CD4-positive, alpha-beta T cell treated with Interleukin-4 for 4 hours (primary cell): ENCODE measurements at regions not wholly inside any gene's neighbourhood (a gene's known extent, or its start where the extent isn't known, plus 50 kb on each side); places are given as distances from the start of the nearest gene placed in this dataset.

Experiments
- DNase-seq: peaks from one replicate; pipeline ENCODE4 v3.0.0-alpha.2; 2020

DNA sequence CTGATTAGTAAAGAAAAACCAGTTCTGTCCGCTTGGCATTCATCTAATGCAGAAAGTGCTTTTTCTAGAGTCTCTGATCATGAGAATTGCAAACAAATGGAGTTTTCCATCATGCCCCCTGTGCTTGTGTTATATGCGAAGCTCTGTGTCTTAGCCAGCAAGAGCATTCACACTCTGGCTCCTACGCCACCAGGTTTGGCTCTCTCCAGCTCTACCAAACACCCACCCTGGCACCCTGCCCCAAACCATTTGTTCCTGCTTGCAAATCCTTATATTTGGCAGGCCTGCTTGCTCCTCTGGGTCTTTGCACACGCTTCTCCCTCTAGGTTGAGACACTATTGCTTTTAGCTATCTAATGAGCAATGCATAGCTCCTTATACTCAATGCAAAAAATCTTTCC lies 204.1 kb upstream of the CYRIA start:
- DNase-seq, result no peak

DNA sequence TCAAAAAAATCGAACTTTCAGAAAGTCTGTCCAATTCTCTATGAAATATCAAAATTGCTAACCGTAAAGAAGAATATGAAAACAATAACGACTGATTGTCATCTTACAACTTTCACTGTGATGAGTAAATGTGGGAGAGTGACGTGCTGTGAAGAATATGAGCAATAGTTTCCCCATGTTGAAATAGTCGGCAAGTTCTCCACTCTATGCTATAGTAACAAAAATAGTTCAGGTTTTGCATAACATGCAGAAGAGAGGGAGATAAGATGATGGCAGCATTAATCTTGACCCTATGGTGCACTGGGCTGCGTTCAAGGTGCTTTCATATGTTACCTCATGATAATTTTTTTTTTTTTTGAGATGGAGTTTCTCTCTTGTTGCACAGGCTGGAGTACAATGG lies 196.8 kb upstream of the CYRIA start:
- no peak for DNase-seq

- no peak for DNase-seq
Measured at GRCh38 chr2:16861530-16861929, 195.9 kb upstream of the CYRIA start.

DNA sequence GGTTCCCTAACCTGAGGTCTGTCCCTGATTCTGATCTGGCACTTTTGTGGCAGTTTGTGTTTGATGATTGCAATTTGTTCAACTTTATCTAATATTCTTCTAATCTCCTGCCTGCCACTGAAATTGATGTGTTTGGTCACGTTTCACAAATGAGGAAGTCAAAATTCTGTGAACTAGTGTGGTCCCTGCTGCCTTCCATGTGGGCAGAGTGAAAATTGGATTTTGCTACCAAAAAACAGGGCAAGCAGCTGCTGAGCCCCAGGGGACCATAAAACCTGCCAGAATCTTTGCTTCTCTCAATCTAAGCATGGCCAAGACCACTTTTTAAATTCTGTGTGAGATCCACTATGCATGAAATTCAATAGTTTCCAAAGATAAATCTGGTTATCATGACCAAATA lies 195.5 kb upstream of the CYRIA start:
- DNase-seq, result no peak

- no peak for DNase-seq
Measured at GRCh38 chr2:16860627-16861026, 195.0 kb upstream of the CYRIA start.

DNA sequence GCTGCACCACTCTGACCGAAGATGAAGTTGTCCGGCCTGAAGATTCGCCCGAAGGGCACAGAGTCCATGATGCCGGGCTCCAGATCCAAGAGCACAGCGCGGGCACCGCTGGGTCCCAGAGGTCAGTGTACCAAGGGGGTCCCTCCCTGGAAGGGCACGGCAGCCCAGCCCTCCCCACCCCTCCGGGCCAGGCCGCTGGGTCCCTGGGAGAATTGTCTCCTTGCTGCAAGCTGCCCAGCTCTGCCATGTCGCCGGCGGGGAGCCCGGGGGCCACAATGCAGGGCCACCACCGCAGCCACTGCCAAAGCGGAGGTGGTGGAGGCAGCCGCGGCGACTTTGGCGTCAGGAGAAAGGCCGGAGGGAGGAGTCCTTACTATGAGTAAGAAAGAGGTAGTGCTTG lies 189.5 kb upstream of the CYRIA start:
- no peak for DNase-seq

- no peak for DNase-seq
Measured at GRCh38 chr2:16853088-16853487, 187.5 kb upstream of the CYRIA start.

- DNase-seq, result no peak
Measured at GRCh38 chr2:16852651-16853050, 187.0 kb upstream of the CYRIA start.

DNA sequence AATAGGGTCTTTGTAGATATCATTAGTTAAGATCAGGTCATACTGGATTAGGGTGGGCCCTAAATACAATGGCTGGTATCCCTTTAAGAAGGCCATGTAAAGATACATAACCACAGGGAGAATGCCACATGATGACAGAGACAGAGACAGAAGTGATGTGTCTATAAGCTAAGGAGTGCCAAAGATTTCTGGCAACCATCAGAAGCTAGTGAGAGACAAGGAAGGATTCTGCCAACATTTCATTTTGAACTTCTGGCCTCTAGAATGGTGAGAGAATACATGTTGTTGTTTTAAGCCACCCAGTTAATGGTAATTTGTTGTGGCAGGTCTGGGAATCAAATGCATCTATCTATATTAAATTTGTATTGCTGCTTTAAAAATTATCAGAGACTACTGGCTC lies 185.5 kb upstream of the CYRIA start:
- no peak for DNase-seq

DNA sequence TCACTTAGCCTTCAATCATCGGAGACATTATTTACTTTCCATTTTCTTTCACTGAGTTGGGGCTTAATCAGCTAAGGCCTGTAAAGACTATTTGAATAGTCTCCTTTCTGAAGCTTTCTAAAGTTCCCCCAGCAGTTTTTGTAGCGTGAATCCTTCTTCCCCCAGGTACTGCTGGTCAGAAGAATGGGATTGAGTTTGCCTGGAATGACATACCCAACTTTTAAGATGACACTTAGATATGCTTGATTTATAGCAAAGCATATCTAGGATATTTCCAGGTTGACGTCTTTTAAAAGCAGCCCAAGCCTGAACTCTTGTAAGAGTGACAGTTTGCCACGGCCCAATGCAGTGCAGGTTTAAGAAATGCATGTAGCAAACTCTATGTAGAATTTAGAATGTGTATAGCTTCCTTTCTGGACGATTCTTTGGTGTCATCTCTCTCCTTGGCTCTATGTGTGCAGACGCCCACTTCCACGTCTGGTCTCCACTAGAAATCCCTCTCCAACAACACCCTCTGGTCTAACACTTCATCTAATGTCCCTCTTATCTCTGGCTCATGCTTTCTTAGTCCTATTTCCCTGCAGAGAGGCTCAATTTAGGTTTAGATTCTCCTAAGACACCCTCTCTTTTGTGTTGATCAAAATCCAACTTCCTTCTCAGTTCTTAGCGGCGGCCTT lies 175.0 kb upstream of the CYRIA start:
- no peak for DNase-seq

- no peak for DNase-seq
Measured at GRCh38 chr2:16832910-16833309, 167.3 kb upstream of the CYRIA start.

DNA sequence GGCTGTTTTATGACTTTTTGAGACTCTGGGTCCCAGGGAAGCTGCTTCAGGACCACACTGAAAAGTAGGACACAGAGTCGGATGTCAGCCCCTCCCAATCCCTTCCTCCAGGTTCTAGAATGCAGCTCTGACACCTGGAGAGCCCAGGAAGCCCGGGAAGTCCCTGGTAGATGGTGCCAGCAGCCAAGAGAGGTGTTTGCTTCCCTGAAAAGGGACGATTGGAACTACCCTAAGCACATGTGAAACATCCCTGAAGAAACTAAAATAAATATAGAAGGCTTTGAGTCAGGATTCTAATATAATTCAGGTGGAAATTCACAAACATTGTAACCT lies 163.2 kb upstream of the CYRIA start:
- DNase-seq, result no peak

- DNase-seq, result no peak
Measured at GRCh38 chr2:16828044-16828827, 162.6 kb upstream of the CYRIA start.

- no peak for DNase-seq
Measured at GRCh38 chr2:16824472-16824871, 158.8 kb upstream of the CYRIA start.

DNA sequence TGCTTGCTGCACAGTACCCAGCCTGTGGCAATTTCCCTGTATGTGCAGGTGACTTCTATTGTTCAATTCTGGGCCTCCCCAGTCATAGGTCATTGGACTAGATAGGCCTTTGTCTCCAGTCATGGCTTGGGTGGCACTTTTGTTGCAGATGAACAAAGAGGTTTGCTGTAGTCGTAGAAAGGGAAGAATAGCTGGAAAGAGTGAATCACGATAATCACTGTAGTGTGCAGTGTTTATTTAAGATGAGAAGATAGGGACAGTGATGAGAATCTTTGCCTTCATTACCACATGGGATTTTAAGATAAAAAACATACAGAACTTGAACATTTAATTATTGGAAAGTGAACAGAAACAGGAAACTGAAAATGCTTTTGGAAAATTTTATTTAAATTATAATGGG lies 156.1 kb upstream of the CYRIA start:
- DNase-seq, result no peak

GRCh38 chr2:16818203-16818556 lies 152.5 kb upstream of the CYRIA start:
- DNase-seq, result no peak

DNA sequence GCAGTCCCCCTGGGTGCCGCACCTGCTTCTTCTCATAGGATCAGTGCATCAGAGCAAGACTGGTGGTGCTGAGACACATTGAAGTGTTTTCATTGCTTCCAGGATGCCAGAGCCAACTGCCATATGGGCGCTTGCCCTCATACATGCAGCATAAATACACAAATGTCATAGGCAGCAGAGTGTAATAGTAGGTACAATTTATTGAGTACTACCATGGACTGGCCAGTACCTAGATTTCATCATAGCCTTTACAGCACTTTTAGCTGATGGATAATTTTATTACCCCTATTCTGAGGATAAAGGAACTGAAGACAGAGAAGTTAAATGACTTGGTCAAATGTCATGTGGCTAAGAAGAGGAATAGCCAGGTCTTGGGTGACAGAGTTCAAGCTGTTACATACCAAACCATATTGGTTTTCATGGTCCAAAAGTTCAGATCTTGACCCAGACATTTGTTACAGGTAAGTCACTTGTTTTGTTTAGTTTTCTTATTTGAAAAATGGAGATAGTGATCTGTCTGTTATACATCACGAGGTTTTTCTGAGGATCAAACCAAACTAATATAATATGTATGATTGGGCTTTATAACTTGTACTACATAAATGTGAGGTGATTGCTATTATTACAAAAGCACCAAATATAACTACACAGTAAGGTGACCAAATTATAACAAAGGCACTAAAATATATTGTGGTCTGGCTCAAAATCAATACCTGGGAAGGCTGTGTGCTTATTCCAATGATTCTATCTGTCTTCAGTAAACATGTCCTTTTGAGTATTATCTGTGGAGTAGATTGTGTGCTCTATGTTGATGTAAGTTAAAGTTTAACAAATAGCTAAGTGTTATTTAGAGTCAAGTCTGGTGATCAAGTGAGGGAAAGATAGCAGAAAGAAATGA lies 151.9 kb upstream of the CYRIA start:
- DNase-seq, result no peak

DNA sequence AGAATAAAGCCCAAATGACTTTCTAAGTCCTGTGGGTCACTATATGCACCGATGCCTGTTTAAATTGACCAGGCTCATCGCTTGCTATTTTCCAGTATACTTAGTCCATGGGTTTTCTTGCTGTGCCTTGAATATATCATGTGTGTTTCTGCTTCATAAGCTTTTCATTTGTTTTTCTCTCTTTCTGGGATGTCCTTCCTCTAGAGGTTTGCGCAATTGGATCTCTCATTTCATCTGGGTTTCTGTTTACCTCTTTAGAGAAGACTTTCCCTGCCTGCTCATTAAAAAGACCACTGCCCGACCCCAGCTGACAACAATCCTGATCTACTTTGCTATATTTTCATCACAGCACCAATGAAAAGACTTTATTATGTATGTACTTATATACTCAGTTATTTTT lies 150.9 kb upstream of the CYRIA start:
- no peak for DNase-seq

DNA sequence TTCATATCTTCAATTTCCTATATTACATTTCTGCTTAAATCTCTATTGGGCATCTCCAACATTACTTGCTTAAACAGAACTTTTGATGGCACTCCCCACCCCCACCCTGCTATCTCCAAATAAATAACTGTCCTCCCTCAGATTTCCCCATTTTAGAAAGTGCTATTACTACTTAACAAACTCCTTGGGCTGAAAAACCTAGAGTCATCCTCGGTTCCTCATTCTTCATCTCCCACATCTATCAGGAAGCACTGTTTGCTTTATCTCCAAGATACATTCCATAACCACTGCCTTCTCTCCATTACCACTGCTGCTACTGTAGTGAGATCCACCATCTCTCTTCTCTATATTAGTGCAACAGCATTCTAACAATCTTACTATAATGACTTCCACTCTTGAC lies 150.4 kb upstream of the CYRIA start:
- no peak for DNase-seq

DNA sequence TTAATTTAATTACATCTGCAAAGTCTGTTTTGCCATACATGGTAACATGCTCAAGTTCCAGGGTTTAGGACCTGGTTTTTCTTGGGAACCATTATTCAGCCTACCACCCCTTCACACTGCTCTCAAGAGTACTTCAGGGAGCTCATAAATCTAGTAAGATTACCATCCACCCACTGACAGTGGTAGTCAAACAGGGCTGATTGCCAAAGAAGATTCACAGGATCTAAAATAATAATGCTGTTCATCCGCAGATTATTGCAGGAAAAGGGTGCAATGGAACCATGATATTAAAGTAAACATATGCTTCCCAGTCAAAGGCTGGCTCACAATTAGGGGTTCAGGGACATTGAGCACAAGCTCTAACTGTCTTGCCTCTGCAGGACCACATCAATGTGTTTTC lies 148.0 kb upstream of the CYRIA start:
- no peak for DNase-seq

GRCh38 chr2:16798472-16798871 lies 132.8 kb upstream of the CYRIA start:
- DNase-seq, result no peak

- no peak for DNase-seq
Measured at GRCh38 chr2:16791496-16791895, 125.9 kb upstream of the CYRIA start.

DNA sequence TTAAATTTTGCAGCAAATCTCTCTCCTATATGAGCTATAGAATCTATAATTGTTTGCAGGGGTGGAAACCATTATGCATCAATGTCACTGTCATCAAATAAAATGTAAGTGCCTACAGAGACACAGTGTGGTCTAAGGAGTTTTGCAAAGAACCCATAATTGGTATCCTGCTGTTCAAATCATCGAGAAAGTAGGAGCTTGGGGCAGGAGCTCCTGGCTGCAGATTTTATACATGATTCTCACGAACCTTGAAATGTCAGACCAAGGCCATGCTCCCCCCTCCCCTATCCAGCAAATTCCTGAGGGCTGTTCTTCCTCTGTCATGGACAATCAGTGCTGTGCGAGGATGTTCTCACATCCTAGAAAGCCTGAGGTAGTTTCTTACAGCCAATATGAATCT lies 119.5 kb upstream of the CYRIA start:
- DNase-seq, result no peak

DNA sequence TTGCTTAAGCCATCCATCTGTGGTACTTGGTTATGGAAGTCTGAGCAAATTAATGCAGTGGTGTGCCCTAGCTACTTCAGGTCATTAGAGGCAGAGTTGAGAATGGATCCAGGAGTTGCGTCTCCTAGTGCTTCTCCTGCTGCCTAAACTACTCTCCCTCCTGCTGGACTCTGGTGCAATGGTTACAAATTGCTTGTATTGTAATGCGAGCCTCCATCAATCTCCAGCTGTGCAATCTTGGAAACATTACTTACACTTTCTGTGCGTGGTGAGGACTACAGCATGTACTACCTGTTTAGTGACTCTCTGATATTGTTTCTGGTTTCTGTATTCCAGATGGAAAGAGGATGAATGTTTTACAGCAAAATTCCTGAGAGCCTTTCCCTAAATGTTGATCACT lies 119.0 kb upstream of the CYRIA start:
- no peak for DNase-seq
